Small intestine (tissue), 7 donors: ENCODE measurements at regions not wholly inside any gene's neighbourhood (a gene's known extent, or its start where the extent isn't known, plus 50 kb on each side); places are given as distances from the start of the nearest gene placed in this dataset.

Experiments
- DNase-seq, 2 donors: peaks; one replicate each; pipeline versions ENCODE4 v3.0.0 to v3.0.0-alpha.2; 2013
- FAIRE-seq: peaks from 2 replicates; lab custom pipeline; 2012; peaks lifted over from hg19 to GRCh38; lab: Jason Lieb, UNC
- H3K27ac ChIP-seq, 3 donors: one replicate each; pipeline ENCODE4 v1.5.1; 2013; ENCODE audit warnings: low read length in 2 of 3, mild to moderate bottlenecking in 2 of 3, control low read depth in 1 of 3, inconsistent platforms in 1 of 3, low read depth in 1 of 3, moderate library complexity in 1 of 3
- H3K27me3 ChIP-seq, 3 donors: one replicate each; pipeline ENCODE4 v1.6.1; 2013; ENCODE audit warnings: low read length in 3 of 3, inconsistent platforms in 1 of 3; ENCODE audit not compliant: control insufficient read depth in 3 of 3, insufficient read depth in 3 of 3
- H3K36me3 ChIP-seq, 3 donors: one replicate each; pipeline ENCODE4 v1.6.1; 2013; ENCODE audit warnings: low read length in 3 of 3, inconsistent platforms in 1 of 3, low read depth in 1 of 3, mild to moderate bottlenecking in 1 of 3, moderate library complexity in 1 of 3; ENCODE audit not compliant: control insufficient read depth in 3 of 3, insufficient read depth in 2 of 3
- H3K4me1 ChIP-seq, 3 donors: one replicate each; pipeline ENCODE4 v1.6.1; 2013; ENCODE audit warnings: low read length in 2 of 3, inconsistent platforms in 1 of 3, low read depth in 1 of 3, mild to moderate bottlenecking in 1 of 3, moderate library complexity in 1 of 3; ENCODE audit not compliant: control insufficient read depth in 3 of 3, insufficient read depth in 2 of 3
- H3K4me3 ChIP-seq, 3 donors: one replicate each; pipeline ENCODE4 v1.5.1; 2013; ENCODE audit warnings: low read length in 3 of 3, control low read depth in 1 of 3, inconsistent platforms in 1 of 3, low read depth in 1 of 3, mild to moderate bottlenecking in 1 of 3, moderate library complexity in 1 of 3
- H3K9me3 ChIP-seq, 2 donors: one replicate each; pipeline ENCODE4 v1.6.1; 2013; ENCODE audit warnings: low read depth in 1 of 2, low read length in 1 of 2; ENCODE audit not compliant: control insufficient read depth in 2 of 2, insufficient read depth in 1 of 2
- WGBS, 3 donors: extraction: QIAGEN DNeasy Blood & Tissue Kit; methylation state at CpG; one replicate each; pipeline ENCODE4 v1.1.7; 2013; 5-methylcytosine and 5-hydroxymethylcytosine counted together
- donor health status: healthy with polysubstance abuse.
- donor health status: control.
- donor health status: control.
- donor health status: Bipolar disorder and iron deficiency.
- donor health status: healthy.

DNA sequence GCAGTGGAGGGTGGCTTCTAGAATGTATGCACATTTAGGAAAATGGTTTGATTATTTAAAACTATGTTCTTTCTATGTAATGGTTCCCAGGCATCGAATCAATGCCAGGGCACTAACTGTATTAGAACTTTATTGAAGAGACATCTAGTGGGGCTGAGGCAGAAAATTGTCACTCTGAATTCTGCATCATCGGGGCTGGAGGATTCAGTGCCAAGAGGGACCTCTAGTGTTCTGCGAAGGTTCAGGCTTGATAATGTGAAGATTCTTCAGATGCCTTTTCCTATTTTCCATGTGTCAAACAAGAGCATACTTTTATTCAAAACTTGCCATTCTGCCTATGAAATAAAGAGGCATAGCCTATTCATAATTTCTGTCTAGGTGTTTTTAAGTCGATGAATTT, 146.3 kb downstream of the CAND1 start:
- H3K4me1 ChIP-seq: peaks cover 3 to 23% (median 4%) of the 10 kb centered on the region in 3 donors
- DNase-seq: no peak
- FAIRE-seq: no peak
- peaks cover 0 to 9% of the 10 kb centered on the region in 2 donors for H3K9me3 ChIP-seq
- no peak overlapping the region for H3K27ac ChIP-seq
- WGBS, 3 donors: 29 to 46% (median 42%) methylated on average over 4 of the region's 4 CpGs
- no peak overlapping the region for H3K4me3 ChIP-seq
- H3K27me3 ChIP-seq: no peaks in the 10 kb centered on the region
- no peaks in the 10 kb centered on the region for H3K36me3 ChIP-seq

DNA sequence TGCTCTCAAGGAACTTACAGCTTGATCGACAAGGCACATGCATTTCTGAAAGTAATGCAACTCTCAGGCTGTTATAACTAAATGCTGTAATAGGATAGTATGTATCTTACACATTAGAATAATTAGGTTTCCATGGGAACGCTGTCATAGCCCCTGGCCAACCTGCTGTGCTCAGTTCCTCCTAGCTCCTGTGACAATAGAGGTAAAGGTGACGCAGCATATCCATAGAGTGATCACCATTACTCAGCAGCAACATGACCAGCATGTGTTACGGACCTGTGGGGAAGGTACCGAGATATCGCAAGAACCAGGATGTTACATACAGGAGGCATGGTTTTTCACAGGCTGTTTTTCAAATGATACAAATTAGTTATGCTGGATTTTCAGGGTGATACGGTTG, 150.7 kb downstream of the CAND1 start:
- Histone ChIP-seq H3K36me3 (no peaks in the 10 kb centered on the region), H3K4me3 (no peak overlapping the region), H3K27ac (no peak overlapping the region), H3K27me3 (no peaks in the 10 kb centered on the region), H3K4me1 (peaks cover 2 to 5% (median 2%) of the 10 kb centered on the region in 3 donors), H3K9me3 (no peaks in the 10 kb centered on the region)
- 83 to 90% (median 83%) methylated on average over 7 of the region's 7 CpGs for WGBS, 3 donors
- DNase-seq: no peak
- FAIRE-seq: no peak

DNA sequence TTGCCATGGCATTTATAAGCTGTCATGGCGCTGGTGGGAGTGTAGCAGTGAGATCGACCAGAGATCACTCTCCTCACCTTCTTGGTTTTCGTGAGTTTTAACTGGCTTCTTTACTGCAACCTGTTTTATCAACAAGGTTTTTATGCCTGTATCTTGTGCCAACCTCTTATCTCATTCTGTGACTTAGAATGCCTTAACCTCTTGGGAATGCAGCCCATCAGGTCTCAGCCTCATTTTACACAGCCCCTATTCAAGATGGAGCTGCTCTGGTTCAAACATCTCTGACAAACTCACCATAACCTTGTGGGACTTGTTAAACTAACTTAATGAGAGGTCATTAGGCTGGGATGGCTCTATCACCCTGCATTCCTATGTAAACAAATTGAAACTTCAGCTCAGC, 151.3 kb downstream of the CAND1 start:
- FAIRE-seq (no peak), DNase-seq (no peak)
- Histone ChIP-seq H3K9me3 (no peaks in the 10 kb centered on the region), H3K27me3 (no peaks in the 10 kb centered on the region), H3K27ac (no peak overlapping the region), H3K36me3 (no peaks in the 10 kb centered on the region), H3K4me1 (peaks cover 2 to 6% (median 5%) of the 10 kb centered on the region in 3 donors), H3K4me3 (no peak overlapping the region)
- 3 to 64% (median 30%) methylated on average over 3 of the region's 3 CpGs for WGBS, 3 donors

DNA sequence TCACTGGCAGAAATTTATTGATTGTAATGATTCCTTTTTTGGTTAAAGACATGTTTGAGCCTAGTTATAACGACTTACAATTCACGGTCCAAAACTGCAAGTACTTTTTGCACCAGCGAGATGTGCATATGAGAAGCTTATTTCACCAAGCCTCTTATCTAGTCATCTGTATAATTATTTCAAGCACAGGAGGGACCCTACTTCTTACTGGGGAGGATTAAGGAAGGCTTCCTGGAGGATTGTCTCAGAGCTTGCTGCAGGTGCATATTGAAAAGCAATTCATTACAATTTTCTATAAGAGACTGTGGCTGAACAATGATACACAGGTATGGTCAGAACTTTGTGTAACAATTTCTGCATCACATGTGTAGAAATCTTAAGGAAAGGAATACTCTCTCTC, 152.9 kb downstream of the CAND1 start:
- no peaks in the 10 kb centered on the region for H3K36me3 ChIP-seq
- no peaks in the 10 kb centered on the region for H3K27me3 ChIP-seq
- H3K9me3 ChIP-seq: no peaks in the 10 kb centered on the region
- 86 to 95% (median 88%) methylated on average over 3 of the region's 3 CpGs for WGBS, 3 donors
- peaks cover 3 to 21% (median 7%) of the 10 kb centered on the region in 3 donors for H3K4me1 ChIP-seq
- DNase-seq (no peak), FAIRE-seq (no peak)
- no peak overlapping the region for H3K27ac ChIP-seq
- no peak overlapping the region for H3K4me3 ChIP-seq

DNA sequence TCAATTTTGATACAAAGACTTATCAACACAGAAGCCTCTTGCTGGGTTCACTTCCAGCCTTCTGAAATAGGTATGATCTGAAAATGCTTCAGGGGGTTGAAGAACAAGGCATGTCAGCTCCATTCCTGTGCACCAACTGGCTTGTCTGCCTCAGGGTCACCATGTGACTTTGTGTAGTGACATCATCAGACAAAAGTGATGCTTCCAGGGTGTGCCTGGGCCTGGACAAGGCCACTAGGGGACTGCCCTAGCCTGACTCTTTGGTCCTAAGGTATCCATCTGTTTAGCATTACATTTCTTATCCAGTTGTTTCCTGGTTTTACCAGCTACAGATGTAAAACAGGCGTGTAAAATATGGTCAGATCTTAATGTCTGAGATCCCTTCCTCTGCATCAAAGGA, 155.6 kb downstream of the CAND1 start:
- DNase-seq: no peak
- Histone ChIP-seq H3K27ac (peak overlapping the region; percentile 27 to 75 (median 43)), H3K9me3 (no peaks in the 10 kb centered on the region), H3K27me3 (no peaks in the 10 kb centered on the region), H3K4me3 (no peak overlapping the region), H3K36me3 (no peaks in the 10 kb centered on the region), H3K4me1 (peaks cover 16 to 44% (median 18%) of the 10 kb centered on the region in 3 donors)
- no peak for FAIRE-seq
- 78 to 92% (median 86%) methylated on average over 1 of the region's 1 CpG for WGBS, 3 donors

DNA sequence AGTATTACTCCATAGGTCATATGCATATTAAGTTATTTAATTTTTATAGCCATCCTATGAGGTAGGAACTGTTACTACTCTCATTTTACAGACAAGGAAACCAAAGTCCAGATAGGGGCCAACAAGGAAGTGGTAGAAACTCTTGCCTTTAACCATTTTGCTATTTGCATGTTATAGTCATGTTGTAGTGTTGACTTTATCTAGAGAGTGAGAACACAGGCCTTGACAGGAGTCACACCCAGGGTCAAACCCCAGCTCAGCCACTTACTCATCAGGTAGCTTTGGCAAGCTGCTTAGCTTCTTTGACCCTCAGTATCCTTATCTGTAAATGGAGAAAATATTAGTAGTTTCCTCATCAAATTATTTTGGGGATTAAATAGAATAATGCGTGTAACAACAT, 156.2 kb downstream of the CAND1 start:
- no peaks in the 10 kb centered on the region for H3K27me3 ChIP-seq
- DNase-seq: peak; percentile 76 to 93
- H3K4me1 ChIP-seq: peaks cover 18 to 50% (median 19%) of the 10 kb centered on the region in 3 donors
- peak; percentile 62 for FAIRE-seq
- H3K36me3 ChIP-seq: no peaks in the 10 kb centered on the region
- no peaks in the 10 kb centered on the region for H3K9me3 ChIP-seq
- 48 to 81% (median 71%) methylated on average over 1 of the region's 1 CpG for WGBS, 3 donors
- peak overlapping the region in 1 of 3 donors; percentile 75 for H3K27ac ChIP-seq
- no peak overlapping the region for H3K4me3 ChIP-seq

DNA sequence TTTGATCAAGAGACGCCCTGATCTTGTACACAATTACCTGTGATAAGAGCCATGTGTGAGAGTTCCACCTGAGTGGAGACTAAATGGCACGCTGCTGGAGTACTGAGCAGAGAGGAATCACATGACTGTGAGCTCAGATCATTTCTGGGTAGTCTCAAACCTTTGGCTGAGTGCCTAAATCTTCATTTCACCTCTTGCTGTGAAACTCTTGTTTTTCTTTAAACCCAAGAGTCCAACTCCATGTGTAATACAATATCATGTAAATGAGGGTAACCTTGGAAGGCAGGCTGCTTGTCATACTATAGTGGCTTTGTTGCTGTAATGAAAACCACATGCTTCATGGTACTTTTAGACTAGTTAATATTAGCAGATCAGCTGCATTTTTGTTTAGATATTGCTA, 156.9 kb downstream of the CAND1 start:
- DNase-seq (peak; percentile 73 to 75), FAIRE-seq (no peak)
- H3K27me3 ChIP-seq: no peaks in the 10 kb centered on the region
- H3K4me1 ChIP-seq: peaks cover 18 to 57% (median 21%) of the 10 kb centered on the region in 3 donors
- no peak overlapping the region for H3K4me3 ChIP-seq
- peak overlapping the region; percentile 54 to 75 (median 64) for H3K27ac ChIP-seq
- no peaks in the 10 kb centered on the region for H3K9me3 ChIP-seq
- no peaks in the 10 kb centered on the region for H3K36me3 ChIP-seq
- 8 to 45% (median 33%) methylated on average over 2 of the region's 2 CpGs for WGBS, 3 donors

DNA sequence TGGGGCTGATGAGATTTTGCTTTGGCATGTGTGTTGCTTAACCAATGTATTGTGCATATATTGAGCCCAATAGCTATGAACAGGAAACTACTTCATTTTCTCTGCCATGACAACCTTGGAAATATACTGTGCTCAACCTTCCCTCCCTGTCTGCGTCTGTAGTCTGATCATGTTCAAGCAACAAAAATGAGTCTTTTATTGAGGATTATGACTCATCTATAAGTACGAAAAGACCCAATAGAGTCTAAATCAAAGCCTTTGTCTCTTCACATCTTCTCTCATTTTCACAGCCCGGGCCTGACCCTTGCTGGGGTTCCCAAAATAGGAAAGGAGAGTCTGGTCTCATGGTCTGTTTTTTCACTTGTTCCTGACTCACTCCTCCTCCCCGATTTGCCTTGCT, 158.2 kb downstream of the CAND1 start:
- no peaks in the 10 kb centered on the region for H3K9me3 ChIP-seq
- H3K4me1 ChIP-seq: peaks cover 18 to 60% (median 21%) of the 10 kb centered on the region in 3 donors
- FAIRE-seq: no peak
- no peak overlapping the region for H3K4me3 ChIP-seq
- H3K27ac ChIP-seq: peak overlapping the region in 1 of 3 donors; percentile 75
- H3K36me3 ChIP-seq: no peaks in the 10 kb centered on the region
- no peaks in the 10 kb centered on the region for H3K27me3 ChIP-seq
- WGBS, 3 donors: 82% methylated on average over 4 of the region's 4 CpGs
- DNase-seq: no peak

DNA sequence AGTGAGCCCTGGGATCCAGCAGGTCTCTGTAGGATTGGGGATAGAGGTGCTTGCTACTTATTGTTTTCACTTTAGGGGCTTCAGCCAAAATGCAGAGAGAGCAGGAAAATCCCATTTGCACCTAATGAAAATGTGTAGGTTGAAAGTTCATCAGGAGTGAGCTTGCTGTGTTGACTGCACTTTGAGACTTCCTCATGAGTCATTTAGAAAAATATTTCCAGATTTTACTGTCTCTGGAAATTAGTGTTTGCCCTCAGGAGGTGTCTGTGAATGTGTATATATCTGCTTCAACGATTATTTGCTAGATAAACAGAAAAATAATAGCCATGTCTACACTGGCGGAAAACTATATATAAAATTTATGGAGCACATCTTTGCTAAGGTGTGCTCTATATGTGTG, 159.3 kb downstream of the CAND1 start:
- peak overlapping the region; percentile 55 to 75 (median 66) for H3K27ac ChIP-seq
- H3K4me1 ChIP-seq: peaks cover 18 to 60% (median 21%) of the 10 kb centered on the region in 3 donors
- FAIRE-seq: no peak

More for the DNA sequence above, 159.3 kb downstream of the CAND1 start:
- peak; percentile 72 to 87 for DNase-seq
- WGBS, 3 donors: 19 to 63% (median 32%) methylated on average over 2 of the region's 2 CpGs
- H3K9me3 ChIP-seq: no peaks in the 10 kb centered on the region
- no peaks in the 10 kb centered on the region for H3K36me3 ChIP-seq
- no peaks in the 10 kb centered on the region for H3K27me3 ChIP-seq
- no peak overlapping the region for H3K4me3 ChIP-seq
